DOHH2 (cell line): ENCODE measurements at regions not wholly inside any gene's neighbourhood (a gene's known extent, or its start where the extent isn't known, plus 50 kb on each side); places are given as distances from the start of the nearest gene placed in this dataset.

ENCODE experiments used
- H3F3A ChIP-seq: fragments of 200-600 bp; sonication (generic), shearing (Covaris generic); 2 replicates; pipeline ENCODE4 v1.6.0; 2016; ENCODE audit warnings: antibody characterized with exemption, mild to moderate bottlenecking; ENCODE audit not compliant: control insufficient read depth, insufficient read depth
- H3K27ac ChIP-seq: fragments of 200-600 bp; sonication (generic); 2 replicates; pipeline ENCODE4 v1.5.1; 2014; ENCODE audit warnings: low read depth, mild to moderate bottlenecking, low read length, moderate library complexity
- H3K27me3 ChIP-seq: fragments of 200-600 bp; sonication (generic); 2 replicates; pipeline ENCODE4 v1.6.1; 2014; ENCODE audit warnings: mild to moderate bottlenecking, low read length, mixed read lengths; ENCODE audit not compliant: control insufficient read depth
- H3K36me3 ChIP-seq: fragments of 200-600 bp; sonication (generic); 2 replicates; pipeline ENCODE4 v1.6.1; 2014; ENCODE audit warnings: mild to moderate bottlenecking, low read length, moderate library complexity, mixed read lengths; ENCODE audit not compliant: control insufficient read depth
- H3K4me1 ChIP-seq: fragments of 200-600 bp; sonication (generic); 2 replicates; pipeline ENCODE4 v1.6.1; 2014; ENCODE audit warnings: mild to moderate bottlenecking, low read length, mixed read lengths; ENCODE audit not compliant: control insufficient read depth
- H3K4me2 ChIP-seq: fragments of 200-600 bp; sonication (generic); 2 replicates; pipeline ENCODE4 v1.6.0; 2014; ENCODE audit warnings: mild to moderate bottlenecking, low read length, moderate library complexity
- H3K4me3 ChIP-seq: fragments of 200-600 bp; sonication (generic); 2 replicates; pipeline ENCODE4 v1.5.1; 2014; ENCODE audit warnings: mild to moderate bottlenecking, low read length, mixed read lengths
- H3K79me2 ChIP-seq: fragments of 200-600 bp; sonication (generic); 2 replicates; pipeline ENCODE4 v1.6.1; 2014; ENCODE audit warnings: mild to moderate bottlenecking, low read length, mixed read lengths; ENCODE audit not compliant: control insufficient read depth
- H3K9me2 ChIP-seq: fragments of 200-600 bp; sonication (generic); replicated peaks from 2 replicates; pipeline ENCODE4 v1.6.1; 2014; ENCODE audit warnings: mild to moderate bottlenecking, low read length, mixed read lengths; ENCODE audit not compliant: control insufficient read depth
- H3K9me3 ChIP-seq: fragments of 200-600 bp; sonication (generic); 2 replicates; pipeline ENCODE4 v1.6.1; 2014; ENCODE audit warnings: antibody characterized with exemption, low read length, mixed read lengths; ENCODE audit not compliant: control insufficient read depth, insufficient read depth
- H4K20me1 ChIP-seq: fragments of 200-600 bp; sonication (generic); 2 replicates; pipeline ENCODE4 v1.6.0; 2014; ENCODE audit warnings: low read depth, mild to moderate bottlenecking, antibody characterized with exemption, low read length, moderate library complexity; ENCODE audit not compliant: control insufficient read depth, insufficient read depth
- EZH2phosphoT487 ChIP-seq: fragments of 200-600 bp; sonication (generic); IDR thresholded peaks from 2 replicates; pipeline ENCODE4 v1.6.1; 2017; ENCODE audit warnings: borderline replicate concordance, mild to moderate bottlenecking, antibody characterized with exemption, low read length, moderate library complexity, mixed read lengths
- TF ChIP-seq, protein P1 (sequence below): fragments of 200-600 bp; sonication (generic); IDR thresholded peaks from one replicate; pipeline ENCODE4 v1.5.1; 2014; ENCODE audit warnings: antibody characterized with exemption, mild to moderate bottlenecking, low read depth, low read length; ENCODE audit not compliant: poor library complexity, severe bottlenecking

DNA sequence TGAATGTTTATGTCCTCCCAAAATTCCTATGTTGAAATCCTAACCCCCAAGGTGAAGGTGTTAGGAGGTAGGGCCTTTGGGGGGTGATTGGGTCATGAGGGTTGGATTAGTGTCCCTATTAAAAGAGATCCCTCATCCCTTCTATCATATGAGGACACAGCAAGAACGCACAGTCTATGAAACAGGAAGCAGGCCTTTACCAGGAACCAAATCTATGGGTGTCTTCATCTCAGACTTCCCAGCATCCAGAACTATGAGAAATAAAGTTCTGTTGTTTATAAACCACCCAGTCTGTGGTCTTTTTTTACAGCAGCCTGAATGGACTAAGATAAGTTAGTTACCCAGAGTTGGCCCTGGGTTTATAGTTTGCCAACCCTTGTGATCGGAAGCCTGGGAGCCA lies 153.1 kb downstream of the INO80D start:
- no peaks in the 10 kb centered on the region for H3K9me2 ChIP-seq
- no peaks in the 10 kb centered on the region for H3K4me1 ChIP-seq
- no peaks in the 10 kb centered on the region for H3K79me2 ChIP-seq
- no peaks in the 10 kb centered on the region for H3F3A ChIP-seq
- 0 out of 2 replicates have a peak, but pooled peaks cover 3% of the 10 kb centered on the region for H3K27me3 ChIP-seq
- no peaks in the 10 kb centered on the region for H4K20me1 ChIP-seq
- no peaks in the 10 kb centered on the region for H3K9me3 ChIP-seq
- TF ChIP-seq, protein P1, sequence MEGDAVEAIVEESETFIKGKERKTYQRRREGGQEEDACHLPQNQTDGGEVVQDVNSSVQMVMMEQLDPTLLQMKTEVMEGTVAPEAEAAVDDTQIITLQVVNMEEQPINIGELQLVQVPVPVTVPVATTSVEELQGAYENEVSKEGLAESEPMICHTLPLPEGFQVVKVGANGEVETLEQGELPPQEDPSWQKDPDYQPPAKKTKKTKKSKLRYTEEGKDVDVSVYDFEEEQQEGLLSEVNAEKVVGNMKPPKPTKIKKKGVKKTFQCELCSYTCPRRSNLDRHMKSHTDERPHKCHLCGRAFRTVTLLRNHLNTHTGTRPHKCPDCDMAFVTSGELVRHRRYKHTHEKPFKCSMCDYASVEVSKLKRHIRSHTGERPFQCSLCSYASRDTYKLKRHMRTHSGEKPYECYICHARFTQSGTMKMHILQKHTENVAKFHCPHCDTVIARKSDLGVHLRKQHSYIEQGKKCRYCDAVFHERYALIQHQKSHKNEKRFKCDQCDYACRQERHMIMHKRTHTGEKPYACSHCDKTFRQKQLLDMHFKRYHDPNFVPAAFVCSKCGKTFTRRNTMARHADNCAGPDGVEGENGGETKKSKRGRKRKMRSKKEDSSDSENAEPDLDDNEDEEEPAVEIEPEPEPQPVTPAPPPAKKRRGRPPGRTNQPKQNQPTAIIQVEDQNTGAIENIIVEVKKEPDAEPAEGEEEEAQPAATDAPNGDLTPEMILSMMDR: no peak
- TF ChIP-seq EZH2phosphoT487: no peak
- H3K4me2 ChIP-seq: no peak overlapping the region
- H3K36me3 ChIP-seq: no peaks in the 10 kb centered on the region
- H3K4me3 ChIP-seq: no peak overlapping the region
- no peak overlapping the region for H3K27ac ChIP-seq

GRCh38 chr2:205931388-205931787 lies 154.6 kb downstream of the INO80D start:
- TF ChIP-seq, protein P1: no peak
- Histone ChIP-seq H3K4me1 (no peaks in the 10 kb centered on the region), H3K4me3 (no peak overlapping the region), H3K27ac (no peak overlapping the region), H4K20me1 (no peaks in the 10 kb centered on the region), H3K79me2 (no peaks in the 10 kb centered on the region), H3K4me2 (no peak overlapping the region), H3K9me2 (no peaks in the 10 kb centered on the region), H3K36me3 (no peaks in the 10 kb centered on the region), H3K27me3 (no peaks in the 10 kb centered on the region; the same call in 1 of the 2 replicates), H3K9me3 (no peaks in the 10 kb centered on the region), H3F3A (no peaks in the 10 kb centered on the region)

DNA sequence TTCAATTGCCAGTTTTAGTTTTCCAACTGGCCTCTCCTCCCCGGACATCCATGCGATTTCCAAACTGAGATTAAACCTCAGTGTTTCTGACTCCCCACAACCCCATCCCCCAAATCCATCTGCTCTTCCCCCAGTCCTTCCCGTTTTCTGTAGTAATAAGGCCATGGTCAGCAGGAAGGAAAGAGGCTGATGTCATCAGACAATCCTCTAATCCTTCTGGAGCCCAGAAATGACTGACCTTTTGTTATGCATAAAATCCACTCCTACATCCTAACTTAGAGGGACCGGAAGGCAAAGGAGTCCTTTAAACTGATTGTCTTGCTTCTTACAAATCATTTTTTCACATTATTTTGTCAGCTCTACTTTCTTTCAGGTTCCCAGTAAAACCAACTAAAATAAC lies 155.8 kb downstream of the INO80D start:
- no peak overlapping the region for H3K4me2 ChIP-seq

More for the DNA sequence above, 155.8 kb downstream of the INO80D start:
- Histone ChIP-seq H3K9me3 (no peaks in the 10 kb centered on the region), H3K9me2 (no peaks in the 10 kb centered on the region), H3K27ac (no peak overlapping the region), H3K79me2 (no peaks in the 10 kb centered on the region), H3K36me3 (no peaks in the 10 kb centered on the region), H3K4me1 (peaks cover 3% of the 10 kb centered on the region; the same call in 1 of the 2 replicates), H3K4me3 (no peak overlapping the region), H4K20me1 (no peaks in the 10 kb centered on the region), H3K27me3 (peaks cover 4% of the 10 kb centered on the region; the same call in 1 of the 2 replicates), H3F3A (no peaks in the 10 kb centered on the region)
- TF ChIP-seq, protein P1: no peak
- no peak for TF ChIP-seq EZH2phosphoT487
